ENCODE measurements at regions not wholly inside any gene's neighbourhood (a gene's known extent, or its start where the extent isn't known, plus 50 kb on each side); places are given as distances from the start of the nearest gene placed in this dataset.

- TF ChIP-seq EZH2 (IDR thresholded peaks at IDR 0.05; ENCODE audit: borderline replicate concordance, low read depth, low read length, severe bottlenecking) (no peak), CTCF (IDR thresholded peaks at IDR 0.05; ENCODE audit: extremely low read depth in 1 of 2, insufficient read depth in 1 of 2, low read depth in 1 of 2, low read length in 2 of 2) (no peak)
Observed at GRCh38 chr13:83201506-83201905, 680.8 kb downstream of the SLITRK1 start.

All from endothelial cell of umbilical vein (primary cell).